H1 (cell line): ENCODE measurements at regions not wholly inside any gene's neighbourhood (a gene's known extent, or its start where the extent isn't known, plus 50 kb on each side); places are given as distances from the start of the nearest gene placed in this dataset.

Experiments
- CTCF ChIA-PET: fragments of 300-600 bp; sonication (Branson Sonifier 250); formaldehyde crosslinking; loops from one replicate; lab custom pipeline; 2021; ENCODE audit not compliant: partially characterized antibody; lab: Charles Lee
- POLR2A ChIA-PET: fragments of 300-600 bp; sonication (Branson Sonifier 250); formaldehyde crosslinking; loops from one replicate; lab custom pipeline; 2021; ENCODE audit warnings: inconsistent platforms; ENCODE audit not compliant: partially characterized antibody; lab: Charles Lee
- DNase-seq, 2 experiments: peaks; one replicate each; pipeline versions ENCODE4 v3.0.0 to v3.0.0-alpha.2; 2010 to 2022; ENCODE audit warnings: low spot score in 2 of 2, low read depth in 1 of 2, mixed read lengths in 1 of 2
- FAIRE-seq: peaks from 2 replicates; lab custom pipeline; 2011; peaks lifted over from hg19 to GRCh38; lab: Jason Lieb, UNC
- H2AFZ ChIP-seq: 2 replicates; pipeline ENCODE4 v1.8.1; 2012; ENCODE audit warnings: low read length, inconsistent platforms
- H2AK5ac ChIP-seq: 2 replicates; pipeline ENCODE4 v1.6.1; 2013; ENCODE audit warnings: low read depth, low read length
- H2BK120ac ChIP-seq: replicated peaks from 2 replicates; pipeline ENCODE3; 2013; ENCODE audit warnings: low read depth, low read length, inconsistent platforms
- H2BK12ac ChIP-seq: 2 replicates; pipeline ENCODE4 v1.6.1; 2013; ENCODE audit warnings: low read depth, low read length
- H2BK15ac ChIP-seq: 2 replicates; pipeline ENCODE4 v1.6.1; 2013; ENCODE audit warnings: low read length
- H2BK20ac ChIP-seq: 2 replicates; pipeline ENCODE4 v1.6.1; 2013; ENCODE audit warnings: low read length
- H2BK5ac ChIP-seq: 2 replicates; pipeline ENCODE4 v1.6.1; 2013; ENCODE audit warnings: low read depth, low read length
- H3K14ac ChIP-seq: 2 replicates; pipeline ENCODE4 v1.6.1; 2013; ENCODE audit warnings: inconsistent platforms; ENCODE audit not compliant: insufficient read length
- H3K18ac ChIP-seq: 2 replicates; pipeline ENCODE4 v1.6.1; 2013; ENCODE audit warnings: low read length; ENCODE audit errors: extremely low read depth
- H3K23ac ChIP-seq: 2 replicates; pipeline ENCODE4 v1.6.1; 2013; ENCODE audit warnings: inconsistent platforms; ENCODE audit not compliant: insufficient read length
- H3K23me2 ChIP-seq: 2 replicates; pipeline ENCODE4 v1.6.1; 2013; ENCODE audit warnings: low read depth, low read length
- H3K27ac ChIP-seq: 2 replicates; pipeline ENCODE4 v1.6.1; 2011; ENCODE audit warnings: low read depth, low read length, inconsistent platforms
- H3K27me3 ChIP-seq, 4 experiments: replicated peaks in 1 of 4; 1 replicate in 1 of 4; 2 replicates in 3 of 4; pipeline versions ENCODE4 v1.6.1 to v1.8.1; 2011 to 2013; ENCODE audit warnings: low read length in 3 of 4, mild to moderate bottlenecking in 3 of 4, inconsistent platforms in 2 of 4, mixed read lengths in 2 of 4, moderate library complexity in 1 of 4; ENCODE audit not compliant: control insufficient read depth in 3 of 4, insufficient read depth in 3 of 4; ENCODE audit errors: extremely low read depth in 1 of 4
- H3K36me3 ChIP-seq, 4 experiments: 2 replicates each; pipeline versions ENCODE4 v1.6.1 to v1.8.1; 2011 to 2013; ENCODE audit warnings: mild to moderate bottlenecking in 4 of 4, low read length in 3 of 4, moderate library complexity in 2 of 4, control low read depth in 1 of 4, inconsistent platforms in 1 of 4; ENCODE audit not compliant: insufficient read depth in 4 of 4, control insufficient read depth in 2 of 4
- H3K4ac ChIP-seq: replicated peaks from 2 replicates; pipeline ENCODE3; 2013; ENCODE audit warnings: low read length, low read depth, mixed read lengths, inconsistent platforms; ENCODE audit not compliant: insufficient read length
- H3K4me1 ChIP-seq, 4 experiments: replicated peaks in 1 of 4; 1 replicate in 1 of 4; 2 replicates in 3 of 4; pipeline versions ENCODE4 v1.6.1 to v1.8.1; 2011 to 2013; ENCODE audit warnings: low read length in 3 of 4, inconsistent platforms in 2 of 4, mixed read lengths in 1 of 4; ENCODE audit not compliant: insufficient read depth in 4 of 4, control insufficient read depth in 3 of 4
- H3K4me2 ChIP-seq, 2 experiments: 2 replicates each; pipeline versions ENCODE4 v1.6.1 to v1.8.1; 2011 to 2013; ENCODE audit warnings: low read depth in 2 of 2, low read length in 2 of 2, control low read depth in 1 of 2, inconsistent platforms in 1 of 2, mild to moderate bottlenecking in 1 of 2; ENCODE audit not compliant: insufficient read depth in 1 of 2
- H3K4me3 ChIP-seq, 4 experiments: fragments of 200-600, 300-600 bp in 1 of 4; sonication (generic), shearing (Covaris generic), sonication (Bioruptor Twin) in 1 of 4; 2 replicates each; pipeline versions ENCODE4 v1.5.1 to v1.8.1; 2011 to 2016; ENCODE audit warnings: low read length in 4 of 4, low read depth in 3 of 4, control low read depth in 2 of 4, inconsistent platforms in 2 of 4, mild to moderate bottlenecking in 2 of 4, mixed read lengths in 1 of 4, moderate library complexity in 1 of 4; ENCODE audit not compliant: insufficient read depth in 2 of 4; ENCODE audit errors: extremely low read depth in 1 of 4
- H3K56ac ChIP-seq: replicated peaks from 2 replicates; pipeline ENCODE3; 2013; ENCODE audit warnings: low read depth, mild to moderate bottlenecking, mixed read lengths, low read length, inconsistent platforms; ENCODE audit not compliant: insufficient read length
- H3K79me1 ChIP-seq: 2 replicates; pipeline ENCODE4 v1.6.1; 2013; ENCODE audit warnings: low read depth, low read length, control low read depth
- H3K79me2 ChIP-seq, 2 experiments: 2 replicates each; pipeline versions ENCODE4 v1.6.1 to v1.8.1; 2012 to 2013; ENCODE audit warnings: low read length in 2 of 2, mild to moderate bottlenecking in 2 of 2, inconsistent platforms in 1 of 2; ENCODE audit not compliant: insufficient read depth in 2 of 2, control insufficient read depth in 1 of 2
- H3K9ac ChIP-seq, 4 experiments: replicated peaks in 1 of 4; 1 replicate in 1 of 4; 2 replicates in 3 of 4; pipeline versions ENCODE4 v1.6.1 to v1.8.1; 2011 to 2013; ENCODE audit warnings: low read depth in 3 of 4, low read length in 3 of 4, control low read depth in 2 of 4, mild to moderate bottlenecking in 2 of 4, moderate library complexity in 2 of 4, inconsistent platforms in 1 of 4; ENCODE audit errors: extremely low read depth in 1 of 4
- H3K9me3 ChIP-seq, 2 experiments: 2 replicates each; pipeline versions ENCODE4 v1.6.1 to v1.8.1; 2012 to 2013; ENCODE audit warnings: mild to moderate bottlenecking in 2 of 2, moderate library complexity in 2 of 2, control low read depth in 1 of 2, inconsistent platforms in 1 of 2, low read depth in 1 of 2, low read length in 1 of 2, mixed read lengths in 1 of 2; ENCODE audit not compliant: insufficient read depth in 2 of 2
- H4K20me1 ChIP-seq, 2 experiments: replicated peaks in 1 of 2; 2 replicates each; pipeline versions ENCODE3 to v1.8.1; 2011 to 2013; ENCODE audit warnings: inconsistent platforms in 2 of 2, low read length in 2 of 2, mild to moderate bottlenecking in 1 of 2; ENCODE audit not compliant: insufficient read depth in 2 of 2, control insufficient read depth in 1 of 2
- H4K5ac ChIP-seq: 2 replicates; pipeline ENCODE4 v1.6.1; 2013; ENCODE audit warnings: low read length, low read depth, mixed read lengths, inconsistent platforms; ENCODE audit not compliant: insufficient read length
- H4K8ac ChIP-seq: 2 replicates; pipeline ENCODE4 v1.8.0; 2013; ENCODE audit warnings: mild to moderate bottlenecking, moderate library complexity, low read length, inconsistent platforms; ENCODE audit not compliant: insufficient read depth; ENCODE audit errors: extremely low read depth
- H4K91ac ChIP-seq: replicated peaks from 2 replicates; pipeline ENCODE3; 2013; ENCODE audit warnings: low read length, mixed read lengths, inconsistent platforms; ENCODE audit not compliant: insufficient read length
- EGR1 ChIP-seq: IDR thresholded peaks from 2 replicates; pipeline ENCODE4 v1.6.1; 2011; ENCODE audit warnings: low read depth, low read length, borderline replicate concordance
- GTF2F1 ChIP-seq: IDR thresholded peaks from 2 replicates; pipeline ENCODE4 v1.6.1; 2012; ENCODE audit warnings: low read depth, low read length, improper control_type of control experiment, borderline replicate concordance
- KDM4A ChIP-seq: IDR thresholded peaks from one replicate; pipeline ENCODE4 v1.7.1; 2012; ENCODE audit warnings: low read depth, mild to moderate bottlenecking, moderate library complexity, low read length, inconsistent platforms; ENCODE audit not compliant: severe bottlenecking
- POU5F1 ChIP-seq: IDR thresholded peaks from 2 replicates; pipeline ENCODE4 v1.6.1; 2011; ENCODE audit warnings: low read depth, mild to moderate bottlenecking, low read length, moderate library complexity
- WGBS, 2 experiments: shearing (Covaris generic) in 1 of 2; methylation state at CpG; one replicate each; pipeline versions ENCODE4 v1.1.6 to v1.1.7; 2013 to 2015; ENCODE audit warnings: low lambda C conversion rate in 2 of 2, mixed read lengths in 2 of 2, inconsistent platforms in 1 of 2, low coverage in 1 of 2, missing lambda C conversion rate in 1 of 2; ENCODE audit not compliant: insufficient replicate concordance in 2 of 2, insufficient coverage in 1 of 2, insufficient read length in 1 of 2; ENCODE audit errors: extremely low coverage in 1 of 2, missing lambda C conversion rate in 1 of 2; 5-methylcytosine and 5-hydroxymethylcytosine counted together
- TF ChIP-seq, protein P1 (sequence below): IDR thresholded peaks from 2 replicates; pipeline ENCODE4 v1.6.1; 2012; ENCODE audit warnings: inconsistent platforms

DNA sequence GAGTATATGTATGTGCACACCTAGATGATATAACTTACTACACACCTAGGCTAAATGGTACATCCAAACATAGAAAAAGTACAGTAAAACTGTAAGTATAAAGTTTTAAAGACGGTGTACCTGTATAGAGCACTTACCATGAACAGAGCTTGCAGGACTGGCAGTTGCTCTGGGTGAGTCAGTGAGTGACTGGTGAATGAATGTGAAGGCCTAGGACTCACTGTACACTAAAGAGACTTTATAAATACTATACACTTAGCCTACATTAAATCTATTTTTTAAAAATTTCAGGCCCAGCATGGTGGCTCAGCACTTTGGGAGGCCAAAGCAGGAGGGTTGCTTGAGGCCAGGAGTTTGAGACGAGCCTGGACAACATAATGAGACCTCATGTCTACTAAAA, 195.3 kb downstream of the FZD1 start:
- no peaks in the 10 kb centered on the region for H3K36me3 ChIP-seq
- H3K23me2 ChIP-seq: no peaks in the 10 kb centered on the region
- DNase-seq: no peak
- H2BK12ac ChIP-seq: no peak overlapping the region
- H3K9ac ChIP-seq: no peak overlapping the region
- no peak overlapping the region for H3K18ac ChIP-seq
- no peak overlapping the region for H2AK5ac ChIP-seq
- no peak for FAIRE-seq
- no peaks in the 10 kb centered on the region for H4K20me1 ChIP-seq
- no peaks in the 10 kb centered on the region for H3K27me3 ChIP-seq
- H4K8ac ChIP-seq: no peak overlapping the region
- H3K4ac ChIP-seq: no peak overlapping the region
- no peak overlapping the region for H2BK120ac ChIP-seq
- POLR2A ChIA-PET: no interaction called here
- no peaks in the 10 kb centered on the region; a peak in 1 of 4 replicates for H3K9me3 ChIP-seq
- 98% methylated on average over 2 of the region's 2 CpGs; no CpG with 5 or more reads in 1 of the 2 experiments for WGBS, 2 experiments
- H3K23ac ChIP-seq: no peak overlapping the region
- H4K91ac ChIP-seq: no peak overlapping the region
- CTCF ChIA-PET: interaction anchor here (1.1 kb wide), 1 partner anchor 174 kb away, joined by 3 read pairs; no protein-coding TSS in a partner anchor
- H2BK20ac ChIP-seq: no peak overlapping the region
- no peak overlapping the region for H3K56ac ChIP-seq
- no peak overlapping the region for H3K14ac ChIP-seq
- no peak overlapping the region for H4K5ac ChIP-seq
- H3K4me2 ChIP-seq: no peak overlapping the region
- H2BK15ac ChIP-seq: no peak overlapping the region
- H2BK5ac ChIP-seq: no peak overlapping the region
- no peak overlapping the region for H3K27ac ChIP-seq
- no peaks in the 10 kb centered on the region for H3K79me1 ChIP-seq
- H3K4me3 ChIP-seq: no peak overlapping the region
- H2AFZ ChIP-seq: no peak overlapping the region
- TF ChIP-seq GTF2F1 (no peak), POU5F1 (no peak), EGR1 (no peak), KDM4A (no peak)
- TF ChIP-seq, protein P1, sequence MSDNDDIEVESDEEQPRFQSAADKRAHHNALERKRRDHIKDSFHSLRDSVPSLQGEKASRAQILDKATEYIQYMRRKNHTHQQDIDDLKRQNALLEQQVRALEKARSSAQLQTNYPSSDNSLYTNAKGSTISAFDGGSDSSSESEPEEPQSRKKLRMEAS: no peak
- H3K79me2 ChIP-seq: no peaks in the 10 kb centered on the region
- no peaks in the 10 kb centered on the region for H3K4me1 ChIP-seq
